Peyer's patch (tissue), 4 donors: ENCODE measurements at regions not wholly inside any gene's neighbourhood (a gene's known extent, or its start where the extent isn't known, plus 50 kb on each side); places are given as distances from the start of the nearest gene placed in this dataset.

Source experiments
- DNase-seq, 3 donors: peaks; one replicate each; pipeline ENCODE4 v3.0.0-alpha.2; 2017 to 2019
- H3K27ac ChIP-seq, 4 donors: fragments of 200-600 bp; sonication (generic); one replicate each; pipeline ENCODE4 v1.5.1; 2016 to 2019
- H3K27me3 ChIP-seq, 2 donors: fragments of 200-600 bp; sonication (generic); one replicate each; pipeline ENCODE4 v1.5.1; 2019
- H3K36me3 ChIP-seq, 3 donors: fragments of 200-600 bp; sonication (generic); one replicate each; pipeline ENCODE4 v1.5.1; 2016 to 2019
- H3K4me1 ChIP-seq, 4 donors: fragments of 200-600 bp; sonication (generic); one replicate each; pipeline ENCODE4 v1.5.1; 2016 to 2019
- H3K4me3 ChIP-seq, 4 donors: fragments of 200-600 bp; sonication (generic); 1 replicate in 3 of 4; 2 replicates in 1 of 4; pipeline ENCODE4 v1.5.1; 2016 to 2019; ENCODE audit warnings: mild to moderate bottlenecking in 1 of 4
- H3K9me3 ChIP-seq, 4 donors: fragments of 200-600 bp; sonication (generic); one replicate each; pipeline ENCODE4 v1.5.1; 2016 to 2019; ENCODE audit warnings: mild to moderate bottlenecking in 1 of 4
- CTCF ChIP-seq, 6 experiments: fragments of 450-650 bp in 4 of 6; fragments of 200-600 bp in 2 of 6; sonication (generic) in 1 of 6; IDR thresholded peaks; one replicate each; pipeline ENCODE4 v1.5.1; 2017 to 2019; ENCODE audit warnings: antibody characterized with exemption in 6 of 6, mild to moderate bottlenecking in 3 of 6, moderate library complexity in 1 of 6
- POLR2A ChIP-seq, 2 donors: fragments of 450-650 bp; IDR thresholded peaks; one replicate each; pipeline ENCODE4 v1.5.1; 2017; ENCODE audit warnings: antibody characterized with exemption in 2 of 2, mild to moderate bottlenecking in 2 of 2, moderate library complexity in 2 of 2

GRCh38 chr14:37721976-37722659 is 126.7 kb downstream of the TTC6 start:
- Histone ChIP-seq H3K4me3 (no peak overlapping the region), H3K4me1 (no peaks in the 10 kb centered on the region), H3K9me3 (no peaks in the 10 kb centered on the region), H3K36me3 (no peaks in the 10 kb centered on the region), H3K27ac (no peak overlapping the region), H3K27me3 (no peaks in the 10 kb centered on the region)
- DNase-seq = no peak
- TF ChIP-seq POLR2A (IDR thresholded peaks at IDR 0.05) (no peak), CTCF (IDR thresholded peaks at IDR 0.05) (no peak)

DNA sequence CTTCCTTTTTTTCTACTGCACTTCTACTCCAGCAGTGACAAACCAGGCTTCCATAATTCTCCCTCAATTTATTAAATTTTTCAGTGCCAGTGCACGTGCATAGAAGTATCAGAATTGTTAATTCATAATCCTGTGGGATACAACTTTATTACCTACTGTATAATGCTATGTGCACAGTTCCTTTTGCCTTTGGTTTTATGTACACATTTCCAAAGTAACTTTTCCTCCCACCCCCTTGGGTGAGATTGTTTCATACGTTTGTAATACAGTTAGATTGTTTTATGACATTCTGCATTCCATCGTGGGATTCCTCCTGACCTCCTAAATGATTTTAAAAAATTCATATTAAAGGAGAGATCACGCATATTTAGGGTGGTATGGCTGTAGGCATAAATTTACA is 128.1 kb downstream of the TTC6 start:
- H3K4me1 ChIP-seq = no peaks in the 10 kb centered on the region
- H3K36me3 ChIP-seq = no peaks in the 10 kb centered on the region
- no peak for DNase-seq
- H3K27me3 ChIP-seq = no peaks in the 10 kb centered on the region
- H3K4me3 ChIP-seq = no peak overlapping the region
- no peaks in the 10 kb centered on the region for H3K9me3 ChIP-seq
- H3K27ac ChIP-seq = no peak overlapping the region
- no peak for TF ChIP-seq CTCF (IDR thresholded peaks at IDR 0.05)
- no peak for TF ChIP-seq POLR2A (IDR thresholded peaks at IDR 0.05)

- H3K27me3 ChIP-seq = no peaks in the 10 kb centered on the region
- TF ChIP-seq CTCF (IDR thresholded peaks at IDR 0.05) (no peak), POLR2A (IDR thresholded peaks at IDR 0.05) (no peak)
Measured at GRCh38 chr14:37726708-37727107, 131.3 kb downstream of the TTC6 start.

GRCh38 chr14:37729218-37729617 is 133.8 kb downstream of the TTC6 start:
- no peaks in the 10 kb centered on the region for H3K27me3 ChIP-seq
- H3K27ac ChIP-seq = no peak overlapping the region
- DNase-seq = no peak
- H3K9me3 ChIP-seq = no peaks in the 10 kb centered on the region
- H3K36me3 ChIP-seq = no peaks in the 10 kb centered on the region
- no peaks in the 10 kb centered on the region for H3K4me1 ChIP-seq
- TF ChIP-seq POLR2A (IDR thresholded peaks at IDR 0.05) = no peak
- TF ChIP-seq CTCF (IDR thresholded peaks at IDR 0.05) = no peak
- H3K4me3 ChIP-seq = no peak overlapping the region

More at GRCh38 chr14:37726708-37727107, 131.3 kb downstream of the TTC6 start:
- no peak overlapping the region for H3K4me3 ChIP-seq
- no peaks in the 10 kb centered on the region for H3K4me1 ChIP-seq
- H3K9me3 ChIP-seq = no peaks in the 10 kb centered on the region
- DNase-seq = no peak
- no peak overlapping the region for H3K27ac ChIP-seq
- H3K36me3 ChIP-seq = no peaks in the 10 kb centered on the region

DNA sequence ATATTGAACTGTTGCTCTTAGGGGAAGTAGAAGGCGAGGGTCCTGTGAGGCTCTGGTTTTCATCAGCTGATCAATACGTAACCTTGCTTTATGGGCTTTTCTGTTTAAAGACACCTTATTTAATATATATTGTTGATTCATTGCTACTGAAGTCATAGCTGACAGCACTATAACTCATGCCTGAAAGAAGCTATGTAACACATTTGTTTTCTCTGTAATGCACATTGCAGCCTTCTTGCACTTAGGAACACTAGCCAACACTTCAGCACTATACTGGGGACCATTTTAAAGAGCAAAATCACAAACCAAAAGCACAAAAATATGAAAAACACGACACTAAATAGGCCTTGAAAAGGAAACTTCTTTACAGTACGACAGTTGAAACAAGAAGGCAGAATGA is 135.7 kb downstream of the TTC6 start:
- Histone ChIP-seq H3K27me3 (no peaks in the 10 kb centered on the region), H3K9me3 (no peaks in the 10 kb centered on the region), H3K27ac (no peak overlapping the region), H3K4me1 (no peaks in the 10 kb centered on the region), H3K36me3 (no peaks in the 10 kb centered on the region), H3K4me3 (no peak overlapping the region)
- DNase-seq = no peak
- TF ChIP-seq CTCF (IDR thresholded peaks at IDR 0.05) (no peak), POLR2A (IDR thresholded peaks at IDR 0.05) (no peak)

DNA sequence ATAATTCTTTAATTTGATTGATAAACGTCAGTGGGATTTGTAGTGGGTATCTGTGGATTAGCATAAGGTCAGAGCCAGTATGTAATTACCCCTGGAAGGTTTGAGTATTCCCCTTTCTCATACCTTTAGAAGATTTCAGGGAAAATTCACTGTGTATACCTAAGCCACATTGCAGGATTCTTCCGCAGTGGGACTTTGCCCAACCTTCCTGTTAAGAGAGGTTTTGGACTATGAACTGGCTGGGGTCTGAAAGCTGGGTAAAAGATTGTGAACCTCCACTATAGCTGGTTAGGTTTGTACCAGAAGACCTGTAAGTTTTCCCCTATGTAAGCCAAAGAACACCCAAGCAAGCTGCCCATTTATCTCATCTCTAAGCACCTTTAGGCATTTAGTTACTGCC is 150.2 kb downstream of the TTC6 start:
- Histone ChIP-seq H3K27me3 (no peaks in the 10 kb centered on the region), H3K4me3 (no peak overlapping the region), H3K9me3 (no peaks in the 10 kb centered on the region), H3K4me1 (no peaks in the 10 kb centered on the region), H3K36me3 (no peaks in the 10 kb centered on the region), H3K27ac (no peak overlapping the region)
- DNase-seq = no peak
- TF ChIP-seq CTCF (IDR thresholded peaks at IDR 0.05) (no peak), POLR2A (IDR thresholded peaks at IDR 0.05) (no peak)
